GM19324 (cell line): ENCODE measurements at regions not wholly inside any gene's neighbourhood (a gene's known extent, or its start where the extent isn't known, plus 50 kb on each side); places are given as distances from the start of the nearest gene placed in this dataset.

ENCODE experiments used
- ATAC-seq: cut with Tn5 transposase; IDR thresholded peaks from one replicate; pipeline ENCODE4 v1.9.1; 2021; ENCODE audit warnings: mild to moderate bottlenecking, moderate library complexity; ENCODE audit not compliant: unreplicated experiment, low FRiP score

GRCh38 chr10:24091256-24091655 is 117.7 kb upstream of the KIAA1217 start:
- no peak for ATAC-seq

DNA sequence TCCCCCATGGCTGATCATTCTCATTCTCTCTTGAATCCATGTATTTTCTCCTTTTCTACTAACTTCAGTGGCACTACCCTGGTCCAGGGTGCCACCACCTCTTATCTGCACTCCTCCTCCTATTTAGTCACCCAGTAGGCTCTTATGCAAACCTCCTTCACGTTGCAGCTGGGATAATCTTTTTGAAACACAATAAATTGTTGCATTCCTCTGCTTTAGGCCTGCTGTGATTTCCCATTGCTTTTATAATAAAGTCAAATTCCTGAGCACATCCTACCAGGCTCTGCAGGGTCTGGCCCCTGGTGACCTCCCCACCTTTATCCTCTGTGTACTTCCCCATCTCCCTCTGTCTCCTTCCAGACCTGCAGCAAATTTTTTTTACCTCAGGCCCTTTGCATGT is 112.7 kb upstream of the KIAA1217 start:
- no peak for ATAC-seq

GRCh38 chr10:24097751-24098207 is 111.2 kb upstream of the KIAA1217 start:
- ATAC-seq: no peak

DNA sequence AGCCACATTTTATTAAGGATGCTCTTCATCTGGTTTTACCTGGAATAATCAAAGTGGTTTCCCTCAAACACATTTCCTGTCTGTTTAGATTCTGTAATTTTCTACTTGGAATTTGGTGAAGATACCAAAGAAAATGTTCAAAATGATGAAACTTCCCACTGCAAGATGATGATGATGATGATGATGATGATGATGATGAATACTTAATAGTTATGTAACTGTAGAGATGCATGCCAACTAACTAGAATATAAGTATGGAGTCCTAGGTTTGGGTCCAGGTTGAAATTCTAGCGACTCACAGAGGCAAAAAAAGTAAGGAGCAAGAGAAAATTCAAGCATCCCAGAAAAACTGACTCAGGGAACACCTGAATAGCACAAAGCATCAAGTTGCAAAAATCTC is 104.0 kb upstream of the KIAA1217 start:
- ATAC-seq: no peak

DNA sequence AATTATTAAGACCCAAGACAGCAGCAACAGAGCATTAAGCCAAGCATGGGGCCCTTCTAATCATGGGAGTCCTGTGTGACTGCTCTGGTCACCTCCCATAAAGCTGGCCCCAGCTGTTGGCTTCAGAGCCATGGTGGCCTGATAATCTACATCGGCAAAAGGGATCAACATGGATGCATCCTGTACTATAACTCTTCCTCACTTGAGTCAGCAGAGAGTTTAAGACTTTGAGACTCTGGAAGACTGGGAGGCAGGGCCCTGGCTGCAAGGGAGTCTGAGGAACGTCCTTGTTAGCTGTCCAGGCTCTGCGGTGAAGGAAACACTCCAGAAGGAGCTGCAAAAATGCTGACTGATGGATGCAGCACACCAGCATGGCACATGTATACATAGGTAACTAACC is 95.0 kb upstream of the KIAA1217 start:
- ATAC-seq: no peak

GRCh38 chr10:24114556-24114955 is 94.4 kb upstream of the KIAA1217 start:
- no peak for ATAC-seq

GRCh38 chr10:24115403-24115802 is 93.5 kb upstream of the KIAA1217 start:
- ATAC-seq: no peak

DNA sequence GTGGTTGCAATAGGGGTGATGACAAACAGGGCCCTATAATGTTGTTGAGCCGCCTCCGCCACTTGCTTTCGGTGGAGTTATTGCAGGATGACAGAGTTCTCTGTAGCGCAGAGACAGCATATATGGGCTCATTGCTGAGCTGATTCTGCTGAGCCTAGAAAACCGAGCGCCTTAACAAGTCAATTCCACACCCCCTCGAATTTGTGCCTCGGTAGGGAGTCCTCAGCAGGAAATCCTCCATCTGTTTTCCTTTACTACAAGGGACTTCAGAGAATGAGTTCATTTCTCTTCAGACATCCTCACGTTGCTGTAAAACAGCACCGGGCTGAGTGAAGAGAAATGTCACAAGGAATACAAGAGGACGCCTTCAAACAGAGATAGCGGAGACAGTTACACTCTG is 90.7 kb upstream of the KIAA1217 start:
- no peak for ATAC-seq

DNA sequence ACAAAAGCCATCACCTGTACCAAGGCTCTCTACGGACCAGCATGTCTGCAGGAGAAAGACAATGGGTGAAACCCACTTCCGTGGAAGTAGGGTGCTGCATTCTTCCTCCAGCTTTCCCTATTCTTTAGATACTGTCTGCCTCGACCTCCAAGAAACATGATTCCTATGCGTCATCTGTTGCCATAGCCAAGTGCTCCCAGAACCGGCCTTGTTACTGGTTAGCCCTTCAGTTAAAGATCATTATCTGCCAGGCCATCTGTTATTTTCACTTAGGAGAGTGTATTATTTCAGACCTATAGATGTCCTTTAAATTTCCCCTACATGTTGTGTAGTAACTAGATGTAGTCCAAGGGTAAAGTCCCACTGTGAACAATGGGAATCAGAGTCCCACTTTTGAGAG is 89.0 kb upstream of the KIAA1217 start:
- no peak for ATAC-seq

DNA sequence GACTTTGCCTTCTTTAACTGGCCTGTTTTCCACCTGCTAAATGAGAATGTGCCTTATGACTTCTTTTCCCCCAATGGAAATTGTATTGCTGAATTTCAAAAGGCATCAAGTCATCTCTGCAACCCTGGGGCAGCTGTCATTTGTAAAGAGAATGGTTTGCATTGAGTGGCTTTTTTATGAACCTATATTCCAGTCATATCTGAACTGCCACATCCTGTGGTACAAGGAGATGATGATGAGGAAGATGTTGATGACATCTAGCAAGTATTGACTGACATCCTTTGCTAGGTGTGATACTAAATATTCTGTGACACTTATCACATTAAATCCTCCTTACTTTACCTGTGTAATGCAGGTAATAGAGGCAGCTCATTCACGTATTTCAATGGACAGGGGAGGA is 88.3 kb upstream of the KIAA1217 start:
- no peak for ATAC-seq

DNA sequence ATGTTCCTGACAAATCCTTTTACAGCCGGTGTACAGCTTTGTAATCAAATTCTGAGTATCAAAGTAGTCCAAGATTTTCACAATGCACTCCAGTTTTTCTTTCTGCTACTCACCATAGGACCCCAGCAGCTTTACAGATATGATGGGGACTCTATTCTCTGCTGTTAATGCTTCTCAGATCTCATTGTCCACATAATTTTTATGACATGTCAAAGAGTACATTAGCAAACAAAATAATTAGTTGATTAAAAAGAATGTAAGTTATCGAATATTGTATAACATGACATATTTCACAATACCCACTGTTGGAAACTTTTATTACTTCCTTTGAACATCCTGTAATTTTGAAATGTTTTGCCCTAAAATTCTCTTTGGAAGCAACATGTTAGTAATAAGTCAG is 81.4 kb upstream of the KIAA1217 start:
- ATAC-seq: no peak

DNA sequence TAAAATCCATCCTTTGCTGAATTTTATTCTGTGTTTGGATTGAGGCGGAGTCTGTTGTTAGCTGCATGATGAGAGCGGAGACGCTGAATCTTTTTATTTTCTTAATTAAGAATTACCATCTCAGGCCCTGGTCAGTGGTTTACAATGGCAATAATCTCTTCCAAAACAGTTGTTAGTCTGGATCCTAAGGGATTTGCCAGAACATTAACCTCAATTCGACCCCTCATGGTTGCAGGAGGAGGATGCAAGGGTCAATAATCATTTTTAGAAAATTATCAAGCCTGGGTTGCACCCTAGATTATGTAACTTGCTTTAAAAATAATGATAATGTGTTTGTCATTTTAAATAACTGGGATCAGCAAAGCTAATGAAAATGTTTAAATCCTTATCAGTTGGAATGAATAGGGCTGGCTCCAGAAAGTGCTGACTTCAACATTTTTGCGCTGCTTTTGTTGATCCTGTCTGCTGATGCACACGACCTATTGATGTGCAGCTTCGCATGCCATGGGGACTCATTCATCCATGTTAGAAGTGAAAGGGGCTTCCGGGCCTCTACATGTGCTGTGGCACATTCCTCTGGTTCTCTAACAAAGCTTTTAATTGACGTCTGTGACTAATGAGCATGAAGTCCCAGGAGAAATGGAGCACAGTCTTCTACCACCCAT is 80.7 kb upstream of the KIAA1217 start:
- ATAC-seq: no peak

GRCh38 chr10:24132741-24133140 is 76.2 kb upstream of the KIAA1217 start:
- no peak for ATAC-seq

- ATAC-seq: no peak
Measured at GRCh38 chr10:24133835-24134234, 75.1 kb upstream of the KIAA1217 start.

DNA sequence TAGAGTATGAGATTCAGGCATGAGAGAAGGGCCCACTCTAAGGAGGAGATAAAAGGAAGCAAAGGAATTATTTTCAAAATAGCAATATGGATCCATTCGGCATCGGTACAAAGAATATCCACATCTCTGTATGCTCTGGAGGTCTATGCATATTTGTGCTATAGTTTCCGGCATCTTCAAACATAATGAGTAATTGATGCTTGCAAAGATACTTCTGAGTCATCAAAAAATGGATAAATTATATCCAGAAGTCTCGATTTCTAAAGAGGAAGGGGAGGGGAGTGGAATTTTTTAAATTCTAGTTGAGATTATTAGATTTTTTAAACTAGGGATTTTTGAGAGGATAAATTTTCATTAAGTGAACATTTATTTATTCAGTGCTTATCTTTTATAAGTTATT is 72.9 kb upstream of the KIAA1217 start:
- no peak for ATAC-seq

DNA sequence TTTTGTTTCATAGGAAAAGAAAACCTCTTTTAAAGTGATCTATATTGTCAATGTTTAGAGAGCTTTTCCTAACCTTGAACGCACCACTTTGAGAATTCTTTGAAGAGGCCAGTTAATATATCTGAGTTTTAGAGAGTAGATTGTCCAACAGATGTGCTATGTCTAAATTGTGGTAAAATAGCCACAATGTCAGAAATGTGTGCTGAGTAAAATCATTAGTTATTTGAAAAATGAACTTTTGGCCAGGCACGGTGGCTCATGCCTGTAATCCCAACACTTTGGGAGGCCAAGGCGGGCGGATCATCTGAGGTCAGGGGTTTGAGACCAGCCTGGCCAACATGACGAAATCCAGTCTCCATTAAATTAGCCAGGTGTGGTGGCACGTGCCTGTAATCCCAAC is 61.6 kb upstream of the KIAA1217 start:
- ATAC-seq: no peak

DNA sequence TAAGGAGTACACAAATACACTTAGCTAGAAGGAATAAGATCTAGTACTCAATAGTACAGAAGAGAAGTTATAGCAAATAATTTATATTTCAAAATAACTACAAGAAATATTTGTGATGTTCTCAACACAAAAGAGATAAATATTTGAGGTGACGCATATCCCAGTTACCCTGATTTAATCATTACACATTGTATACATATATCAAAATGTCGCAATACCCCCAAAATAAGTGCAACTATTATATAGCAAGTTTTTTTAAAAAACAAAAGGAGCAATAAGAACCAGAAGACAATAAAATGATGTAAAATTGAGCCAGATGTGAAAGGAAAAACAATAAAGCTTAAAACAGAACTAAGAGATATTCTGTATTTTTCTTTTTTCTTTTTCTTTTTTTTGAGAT is 59.3 kb upstream of the KIAA1217 start:
- ATAC-seq: no peak

GRCh38 chr10:24150853-24151252 is 58.1 kb upstream of the KIAA1217 start:
- no peak for ATAC-seq

- no peak for ATAC-seq
Measured at GRCh38 chr10:24152270-24152669, 56.7 kb upstream of the KIAA1217 start.

GRCh38 chr10:24153031-24153430 is 55.9 kb upstream of the KIAA1217 start:
- ATAC-seq: no peak

- no peak for ATAC-seq
Measured at GRCh38 chr10:24153537-24153936, 55.4 kb upstream of the KIAA1217 start.

DNA sequence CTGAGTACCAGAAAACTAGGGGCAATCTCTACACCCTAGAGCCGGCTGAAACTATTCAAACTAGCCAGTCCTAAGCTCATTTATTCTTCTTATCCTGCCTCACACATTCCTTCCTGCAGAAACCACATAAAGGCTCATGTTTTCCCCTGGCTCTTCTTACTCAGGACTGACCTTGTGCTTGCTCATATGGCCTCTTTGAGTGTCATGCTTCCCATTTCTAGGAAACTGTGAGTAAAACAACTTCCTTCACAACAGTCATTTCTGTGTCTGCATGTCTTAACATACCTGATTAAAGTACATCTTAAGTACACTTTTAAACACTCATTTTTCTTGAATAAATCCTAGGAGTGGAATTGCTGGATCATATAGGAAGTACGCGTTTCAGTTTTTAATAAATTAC is 52.3 kb upstream of the KIAA1217 start:
- no peak for ATAC-seq

DNA sequence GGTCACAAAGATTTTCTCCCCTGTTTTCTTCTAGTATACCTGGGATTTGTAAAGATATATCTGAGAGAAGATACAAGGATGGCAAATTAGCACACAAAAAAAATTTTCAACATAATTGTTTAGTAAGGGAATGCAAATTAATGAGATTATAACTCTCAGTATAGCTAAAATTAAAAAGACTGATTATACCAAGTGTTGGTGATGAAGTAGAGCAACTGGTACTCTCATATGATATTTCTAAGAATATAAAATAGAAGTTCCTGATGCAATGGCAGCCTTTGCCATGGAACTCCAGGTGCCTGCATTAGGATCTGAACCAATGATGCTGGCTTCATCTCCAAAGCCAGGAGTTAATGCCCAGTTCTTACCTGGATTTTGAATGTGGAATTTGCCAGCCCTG is 51.4 kb upstream of the KIAA1217 start:
- ATAC-seq: no peak
